ENCODE measurements at regions not wholly inside any gene's neighbourhood (a gene's known extent, or its start where the extent isn't known, plus 50 kb on each side); places are given as distances from the start of the nearest gene placed in this dataset.

- TF ChIP-seq CEBPZ (IDR thresholded peaks at IDR 0.05; ENCODE audit: low read length), result no peak
- TF ChIP-seq, protein P1, sequence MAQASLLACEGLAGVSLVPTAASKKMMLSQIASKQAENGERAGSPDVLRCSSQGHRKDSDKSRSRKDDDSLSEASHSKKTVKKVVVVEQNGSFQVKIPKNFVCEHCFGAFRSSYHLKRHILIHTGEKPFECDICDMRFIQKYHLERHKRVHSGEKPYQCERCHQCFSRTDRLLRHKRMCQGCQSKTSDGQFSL (CRISPR knock-in tag; IDR thresholded peaks at IDR 0.05), result no peak
- TF ChIP-seq MAFK (conservative IDR thresholded peaks at IDR 0.05 in 1 of 2, IDR thresholded peaks at IDR 0.05 in 1 of 2; ENCODE audit: low read length in 2 of 2), result no peak
- TF ChIP-seq EHMT2 (IDR thresholded peaks at IDR 0.05; ENCODE audit: borderline replicate concordance, low read depth, low read length), result peak; percentile 96
- TF ChIP-seq GPN1 (CRISPR knock-in tag; IDR thresholded peaks at IDR 0.05; ENCODE audit: borderline replicate concordance), result no peak
- TF ChIP-seq, protein P2, sequence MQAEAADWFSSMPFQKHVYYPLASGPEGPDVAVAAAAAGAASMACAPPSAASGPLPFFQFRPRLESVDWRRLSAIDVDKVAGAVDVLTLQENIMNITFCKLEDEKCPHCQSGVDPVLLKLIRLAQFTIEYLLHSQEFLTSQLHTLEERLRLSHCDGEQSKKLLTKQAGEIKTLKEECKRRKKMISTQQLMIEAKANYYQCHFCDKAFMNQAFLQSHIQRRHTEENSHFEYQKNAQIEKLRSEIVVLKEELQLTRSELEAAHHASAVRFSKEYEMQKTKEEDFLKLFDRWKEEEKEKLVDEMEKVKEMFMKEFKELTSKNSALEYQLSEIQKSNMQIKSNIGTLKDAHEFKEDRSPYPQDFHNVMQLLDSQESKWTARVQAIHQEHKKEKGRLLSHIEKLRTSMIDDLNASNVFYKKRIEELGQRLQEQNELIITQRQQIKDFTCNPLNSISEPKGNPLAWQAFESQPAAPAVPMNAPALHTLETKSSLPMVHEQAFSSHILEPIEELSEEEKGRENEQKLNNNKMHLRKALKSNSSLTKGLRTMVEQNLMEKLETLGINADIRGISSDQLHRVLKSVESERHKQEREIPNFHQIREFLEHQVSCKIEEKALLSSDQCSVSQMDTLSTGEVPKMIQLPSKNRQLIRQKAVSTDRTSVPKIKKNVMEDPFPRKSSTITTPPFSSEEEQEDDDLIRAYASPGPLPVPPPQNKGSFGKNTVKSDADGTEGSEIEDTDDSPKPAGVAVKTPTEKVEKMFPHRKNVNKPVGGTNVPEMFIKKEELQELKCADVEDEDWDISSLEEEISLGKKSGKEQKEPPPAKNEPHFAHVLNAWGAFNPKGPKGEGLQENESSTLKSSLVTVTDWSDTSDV (CRISPR knock-in tag; IDR thresholded peaks at IDR 0.05), result no peak
- TF ChIP-seq XRCC5 (optimal IDR thresholded peaks at IDR 0.05; ENCODE audit: low read length), result no peak
- TF ChIP-seq ZMAT3 (CRISPR knock-in tag; conservative IDR thresholded peaks at IDR 0.05), result no peak
- no peak for TF ChIP-seq HNRNPUL1 (IDR thresholded peaks at IDR 0.05; ENCODE audit: low read depth, low read length)
- TF ChIP-seq ZEB1 (IDR thresholded peaks at IDR 0.05; ENCODE audit: insufficient replicate concordance, low read depth), result no peak
- no peak for TF ChIP-seq EZH2 (conservative IDR thresholded peaks at IDR 0.05; ENCODE audit: low read depth, low read length)
- TF ChIP-seq GABPB1 (CRISPR knock-in tag; IDR thresholded peaks at IDR 0.05), result no peak
- no peak for TF ChIP-seq HIC2 (CRISPR knock-in tag; IDR thresholded peaks at IDR 0.05; ENCODE audit: low read depth)
- no peak for TF ChIP-seq SIN3A (IDR thresholded peaks at IDR 0.05; ENCODE audit: borderline replicate concordance, low read depth, low read length)
- no peak for TF ChIP-seq ARHGAP35 (CRISPR knock-in tag; IDR thresholded peaks at IDR 0.05; ENCODE audit: borderline replicate concordance)
- no peak for TF ChIP-seq SNAPC4 (CRISPR knock-in tag; IDR thresholded peaks at IDR 0.05)
- TF ChIP-seq MLLT10 (CRISPR knock-in tag; IDR thresholded peaks at IDR 0.05), result no peak
- TF ChIP-seq SMAD3 (CRISPR knock-in tag; IDR thresholded peaks at IDR 0.05), result no peak
Observed at GRCh38 chr4:169823685-169824084, 65.9 kb upstream of the HPF1 start (continued).

Measured in HepG2 (cell line).